ELR (cell line): ENCODE measurements at regions not wholly inside any gene's neighbourhood (a gene's known extent, or its start where the extent isn't known, plus 50 kb on each side); places are given as distances from the start of the nearest gene placed in this dataset.
"Not testable (repeated sequence)": the region's sequence is repeated elsewhere in the genome, so short reads cannot be mapped to it uniquely, and the experiment has no call there.

Source experiments
- DNase-seq: peaks from one replicate; pipeline ENCODE4 v3.0.0-alpha.2; 2015; ENCODE audit warnings: low read depth

GRCh38 chr17:83019376-83019775 is 60.0 kb upstream of the METRNL start:
- no peak for DNase-seq

- no peak for DNase-seq
Measured at GRCh38 chr17:83024218-83024971, 55.0 kb upstream of the METRNL start.

DNA sequence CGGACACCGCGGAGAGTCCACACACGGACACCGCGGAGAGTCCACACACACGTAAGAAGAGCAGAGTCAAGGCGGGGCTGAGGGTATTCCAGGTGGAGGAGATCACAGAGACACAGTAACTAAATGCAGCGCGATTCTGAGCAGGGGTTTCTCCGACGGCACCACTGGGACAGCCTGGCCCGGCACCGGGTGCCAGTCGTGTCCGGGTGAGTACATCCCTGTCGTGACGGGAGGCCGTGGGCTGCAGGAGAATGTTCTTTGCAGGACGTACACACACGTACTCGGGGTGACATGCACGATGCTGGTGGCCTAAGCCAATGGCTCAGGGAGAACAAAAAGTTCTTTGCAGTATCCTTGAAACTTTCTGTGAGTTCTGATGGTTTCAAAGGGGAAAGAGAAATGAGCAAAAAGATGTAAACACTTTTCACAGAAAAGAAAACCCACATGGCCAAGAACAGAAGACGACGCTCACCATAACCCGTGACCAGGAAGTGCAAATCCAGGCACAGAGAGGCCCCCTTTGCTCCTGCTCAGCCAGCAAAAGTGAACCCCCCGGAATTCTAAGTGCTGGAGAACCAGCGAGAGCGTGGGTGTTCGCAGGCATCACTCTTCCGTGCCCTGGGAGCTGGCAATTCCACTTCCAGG is 53.7 kb upstream of the METRNL start:
- DNase-seq = no peak

- no peak for DNase-seq
Measured at GRCh38 chr17:83026311-83026811, 53.0 kb upstream of the METRNL start.

GRCh38 chr17:83026921-83027320 is 52.5 kb upstream of the METRNL start:
- not testable (repeated sequence) for DNase-seq

GRCh38 chr17:83028851-83029250 is 50.6 kb upstream of the METRNL start:
- DNase-seq = no peak

DNA sequence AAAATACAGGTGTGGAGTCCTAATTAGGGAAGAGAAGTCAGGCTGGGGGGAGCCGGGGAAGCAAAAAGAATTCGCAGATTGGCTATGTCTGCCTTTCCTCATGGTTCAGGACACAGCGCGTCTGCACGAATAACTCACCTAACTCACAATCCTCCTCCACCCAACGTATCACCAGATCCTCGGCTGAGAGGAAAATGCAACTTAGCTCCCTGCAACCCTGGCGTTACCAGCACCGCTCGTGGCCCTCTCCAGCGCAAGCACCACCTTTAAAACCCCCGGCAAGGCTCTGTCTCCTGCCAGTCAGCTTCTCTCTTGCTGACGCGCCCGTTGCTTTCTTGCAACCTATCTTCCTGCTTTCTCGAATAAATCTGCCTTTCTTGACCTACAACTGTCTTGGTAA is 49.8 kb upstream of the METRNL start:
- DNase-seq = no peak
